HG02870 (cell line): ENCODE measurements at regions not wholly inside any gene's neighbourhood (a gene's known extent, or its start where the extent isn't known, plus 50 kb on each side); places are given as distances from the start of the nearest gene placed in this dataset.

Experiments used
- ATAC-seq: cut with Tn5 transposase; IDR thresholded peaks from one replicate; pipeline ENCODE4 v1.9.1; 2021; ENCODE audit warnings: mild to moderate bottlenecking, moderate library complexity; ENCODE audit not compliant: unreplicated experiment

- ATAC-seq, result no peak
These were observed 233.1 kb downstream of the NR4A2 start for GRCh38 chr2:156099382-156099781.

GRCh38 chr2:156098506-156098905 lies 234.0 kb downstream of the NR4A2 start:
- ATAC-seq, result no peak

GRCh38 chr2:156088587-156088986 lies 243.9 kb downstream of the NR4A2 start:
- no peak for ATAC-seq

- no peak for ATAC-seq
These were observed 244.6 kb downstream of the NR4A2 start for GRCh38 chr2:156087875-156088274.

DNA sequence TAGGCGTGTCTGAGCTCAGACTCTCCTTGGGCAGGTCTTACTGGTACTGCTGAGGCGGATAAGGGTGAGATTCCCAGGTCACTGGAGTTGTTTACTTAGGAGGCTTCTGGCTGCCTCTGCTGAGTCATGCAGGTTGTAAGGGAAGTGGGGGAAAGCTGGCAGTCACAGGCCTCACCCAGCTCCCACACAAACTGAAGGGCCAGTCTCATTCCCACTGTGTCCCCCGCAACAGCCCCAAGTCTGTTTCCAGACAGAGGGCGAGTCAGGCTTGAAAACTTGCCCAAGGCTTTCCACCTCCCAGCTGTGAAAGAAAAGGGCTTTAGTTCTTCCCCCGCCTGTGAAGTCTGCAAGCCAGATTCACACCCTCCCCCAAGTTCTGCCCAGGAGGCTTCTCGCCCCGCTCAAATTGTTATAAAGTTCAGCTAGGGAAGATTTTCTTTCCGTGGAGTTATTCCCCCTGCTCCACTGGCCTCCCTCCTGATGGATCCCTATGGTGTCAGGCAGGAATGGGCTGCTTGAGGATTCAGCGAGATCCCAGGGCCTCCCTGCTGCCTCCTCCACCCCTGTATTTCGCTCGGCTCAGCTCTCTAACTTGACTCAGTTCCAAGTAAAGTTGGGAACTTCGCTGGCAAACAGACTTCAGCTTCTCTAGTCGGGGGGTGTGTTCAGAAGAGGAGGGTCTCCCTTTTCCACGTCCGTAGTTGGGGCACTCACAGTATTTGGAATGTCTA lies 248.6 kb downstream of the NR4A2 start:
- no peak for ATAC-seq

DNA sequence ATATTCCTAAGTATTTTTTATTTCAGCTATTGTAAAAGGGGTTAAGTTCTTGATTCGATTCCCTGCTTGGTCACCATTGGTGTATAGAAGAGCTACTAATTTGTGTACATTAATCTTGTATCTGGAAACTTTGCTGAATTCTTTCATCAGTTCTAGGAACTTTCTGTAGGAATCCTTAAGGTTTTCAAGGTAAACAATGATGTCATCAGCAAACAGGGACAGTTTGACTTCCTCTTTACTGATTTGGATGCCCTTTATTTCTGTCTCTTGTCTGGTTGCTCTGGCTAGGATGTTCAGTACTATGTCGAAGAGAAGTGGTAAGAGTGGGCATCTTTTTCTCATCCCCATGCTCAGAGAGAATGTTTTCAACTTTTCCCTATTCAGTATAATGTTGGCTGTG lies 252.7 kb downstream of the NR4A2 start:
- ATAC-seq, result no peak

DNA sequence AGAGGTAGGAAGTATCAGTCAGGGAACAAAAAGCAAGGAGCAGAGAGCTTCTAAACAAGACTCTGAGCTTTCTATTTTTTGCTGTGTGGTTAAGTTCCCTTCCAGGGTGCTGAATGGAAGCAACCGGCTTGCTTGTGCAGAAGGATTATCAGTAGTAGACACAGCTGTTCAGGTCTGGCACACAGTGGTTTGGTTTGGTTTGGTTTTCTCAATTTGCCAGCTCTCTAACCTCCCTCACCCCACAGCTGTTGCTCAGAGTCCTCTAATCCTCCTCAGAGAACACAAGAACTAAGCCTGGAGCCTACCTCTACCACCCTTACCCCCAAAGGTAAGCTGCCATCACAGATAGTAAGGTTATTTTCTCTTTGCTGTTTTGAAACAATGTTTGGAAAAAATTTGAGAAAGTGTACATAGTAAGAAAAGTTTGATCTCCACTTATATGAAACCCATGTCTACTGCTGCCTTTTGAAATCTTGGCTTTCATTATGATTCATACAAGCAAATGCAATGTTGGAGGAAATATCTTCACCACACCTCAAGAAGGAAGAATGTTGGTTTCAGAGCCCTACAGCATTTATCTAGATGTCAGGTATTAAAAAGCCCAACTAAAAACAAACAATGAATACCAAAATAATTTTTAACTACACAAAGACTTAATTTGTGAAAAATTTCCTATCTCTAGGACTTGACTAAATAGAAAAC lies 255.3 kb downstream of the NR4A2 start:
- ATAC-seq, result no peak

GRCh38 chr2:156065912-156066311 lies 266.6 kb downstream of the NR4A2 start:
- ATAC-seq, result no peak

GRCh38 chr2:156064540-156064939 lies 268.0 kb downstream of the NR4A2 start:
- ATAC-seq, result no peak

DNA sequence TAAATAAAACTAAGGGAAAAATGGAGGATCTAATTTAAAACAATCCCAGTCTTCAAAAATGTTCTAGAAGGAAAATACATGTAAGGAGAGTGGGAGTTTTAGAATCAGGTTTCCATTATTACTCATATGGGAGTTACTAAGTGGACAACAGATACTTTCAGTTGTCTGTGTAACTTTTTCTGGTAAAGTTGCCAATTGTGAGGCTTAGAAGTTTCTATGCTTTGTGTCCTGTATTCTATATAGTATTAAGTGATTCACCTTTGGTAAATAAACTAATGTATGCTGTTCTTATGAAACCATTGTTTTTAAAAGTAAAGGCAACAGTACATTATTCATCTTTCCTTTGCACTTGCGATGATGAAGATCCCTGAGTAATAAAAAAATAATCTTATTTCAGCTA lies 274.9 kb downstream of the NR4A2 start:
- ATAC-seq, result no peak

DNA sequence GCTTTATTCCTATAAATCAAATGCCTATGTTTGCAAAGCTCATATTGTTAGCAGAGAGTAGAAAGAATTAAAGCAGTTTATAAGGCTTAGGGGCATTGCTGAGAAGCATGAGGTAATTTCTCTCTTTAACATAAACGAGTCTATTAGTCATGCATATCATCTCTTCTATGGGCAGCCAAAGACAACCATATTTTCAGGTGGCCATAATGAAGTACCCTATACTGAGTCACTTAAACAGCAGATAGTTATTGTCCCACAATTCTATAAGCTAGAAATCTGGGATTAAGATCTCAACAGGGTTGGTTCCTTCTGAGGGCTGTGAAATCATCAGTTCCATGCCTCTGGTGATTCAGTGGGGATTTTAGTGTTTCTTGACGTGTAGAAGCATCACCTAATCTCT lies 277.5 kb downstream of the NR4A2 start:
- ATAC-seq, result no peak

GRCh38 chr2:156046900-156047299 lies 285.6 kb downstream of the NR4A2 start:
- no peak for ATAC-seq

DNA sequence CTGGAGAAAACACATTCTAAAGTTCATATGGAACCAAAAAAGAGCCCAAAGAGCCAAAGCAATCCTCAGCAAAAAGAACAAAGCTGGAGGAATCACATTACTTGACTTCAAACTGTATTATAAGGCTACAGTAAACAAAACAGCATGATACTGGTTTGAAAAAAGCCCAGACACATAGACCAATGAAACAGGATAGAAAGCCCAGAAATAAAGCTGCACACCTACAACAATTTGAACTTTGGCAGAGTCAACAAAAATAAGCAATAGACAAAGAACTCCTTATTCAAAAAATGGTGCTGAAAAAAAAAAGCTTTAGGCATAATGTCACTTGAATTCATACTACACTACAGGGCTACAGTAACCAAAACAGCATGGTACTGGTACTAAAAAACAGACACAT lies 289.6 kb downstream of the NR4A2 start:
- ATAC-seq, result no peak

GRCh38 chr2:156038021-156038420 lies 294.5 kb downstream of the NR4A2 start:
- ATAC-seq, result no peak

GRCh38 chr2:156037482-156037881 lies 295.0 kb downstream of the NR4A2 start:
- ATAC-seq, result no peak

- no peak for ATAC-seq
These were observed 301.4 kb downstream of the NR4A2 start for GRCh38 chr2:156031121-156031520.

- peak; percentile 56 for ATAC-seq
These were observed 309.2 kb downstream of the NR4A2 start for GRCh38 chr2:156023229-156023869.

DNA sequence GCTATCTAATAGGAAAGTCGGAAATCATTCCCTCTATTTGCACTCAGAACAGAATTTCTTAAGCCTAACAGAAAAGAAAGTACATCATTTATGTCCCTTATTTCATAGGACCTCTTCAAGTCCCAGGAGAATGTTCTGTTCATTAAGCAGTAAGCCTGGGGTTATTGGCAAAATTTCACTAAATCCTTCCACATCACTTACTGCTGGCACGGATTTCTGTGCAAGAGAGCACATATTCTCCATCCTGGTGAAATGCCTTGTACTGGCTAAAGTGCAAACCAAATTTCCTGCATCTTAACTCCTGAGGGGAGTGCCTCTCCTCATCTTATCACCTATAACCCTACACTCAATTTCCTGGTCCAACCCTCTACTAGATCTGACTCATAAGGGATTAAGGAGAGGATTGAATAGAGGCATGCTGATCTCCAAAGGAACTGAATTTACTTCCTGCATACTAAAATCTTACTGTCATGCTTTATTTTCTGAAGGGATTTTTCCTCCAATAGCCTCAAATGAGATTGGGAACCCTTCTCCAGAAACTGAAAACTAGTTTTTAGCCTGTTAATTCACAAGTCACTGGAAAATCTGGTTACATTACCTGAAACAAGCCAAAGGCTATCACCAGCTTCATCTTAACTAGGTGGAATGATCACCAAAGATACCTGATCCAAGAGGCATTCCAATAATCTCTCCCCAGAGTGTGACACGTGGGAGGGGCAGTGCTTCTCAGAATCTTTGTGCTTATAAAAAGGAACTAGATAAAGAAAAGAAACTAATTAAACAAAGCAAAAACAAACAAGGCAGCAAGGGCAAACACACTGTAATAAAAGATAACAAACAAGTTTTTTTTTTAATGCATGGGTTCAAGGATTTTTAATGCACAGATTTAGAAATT lies 311.1 kb downstream of the NR4A2 start:
- ATAC-seq, result no peak

DNA sequence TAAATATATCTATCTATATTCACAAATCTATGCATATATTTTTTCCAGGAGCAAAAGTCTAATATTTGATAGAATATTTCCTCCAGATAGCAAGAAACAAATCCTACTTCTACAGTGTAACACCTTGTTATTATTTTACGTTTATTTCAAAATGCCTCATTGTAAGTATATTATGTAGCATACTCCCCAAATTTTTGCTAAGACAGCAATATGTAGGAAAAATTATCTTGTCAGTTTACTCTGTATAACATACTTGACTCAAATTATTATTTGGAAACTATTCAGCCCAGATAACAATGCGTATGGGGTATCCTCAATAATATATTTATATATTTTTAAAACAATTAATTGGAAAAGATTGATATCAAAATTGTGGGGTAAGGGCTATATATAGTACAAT lies 313.2 kb downstream of the NR4A2 start:
- no peak for ATAC-seq

DNA sequence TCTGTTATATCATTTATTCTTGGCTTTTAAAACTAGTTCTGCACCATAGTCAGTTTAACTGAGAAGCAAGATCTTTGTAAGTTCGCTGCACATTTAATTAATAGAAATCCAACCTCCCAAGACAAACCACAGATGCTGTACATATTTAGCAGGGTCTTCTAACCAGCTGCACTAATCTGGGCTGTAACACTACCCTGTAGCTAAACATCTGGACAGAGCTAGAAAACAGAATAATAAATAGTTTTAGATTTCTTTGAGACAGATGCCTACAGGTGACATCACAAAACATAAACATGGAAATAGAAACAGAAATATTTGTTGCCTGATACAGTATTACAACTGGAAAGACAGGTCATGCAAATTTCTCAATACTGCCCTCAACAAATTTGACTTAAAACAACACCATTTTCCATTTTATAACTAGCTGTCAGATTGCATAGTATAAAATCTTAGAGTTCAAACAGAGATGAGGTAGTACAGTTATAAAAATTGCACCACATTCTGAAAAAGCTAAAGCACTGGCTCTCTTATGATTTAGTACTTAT lies 315.1 kb downstream of the NR4A2 start:
- ATAC-seq, result no peak

GRCh38 chr2:156009293-156009692 lies 323.2 kb downstream of the NR4A2 start:
- ATAC-seq, result no peak
